Peyer's patch (tissue), 4 donors: ENCODE measurements at regions not wholly inside any gene's neighbourhood (a gene's known extent, or its start where the extent isn't known, plus 50 kb on each side); places are given as distances from the start of the nearest gene placed in this dataset.
"Not testable (repeated sequence)": the region's sequence is repeated elsewhere in the genome, so short reads cannot be mapped to it uniquely, and the experiment has no call there.

Experiments used
- DNase-seq, 3 donors: peaks; one replicate each; pipeline ENCODE4 v3.0.0-alpha.2; 2017 to 2019
- H3K27ac ChIP-seq, 4 donors: fragments of 200-600 bp; sonication (generic); one replicate each; pipeline ENCODE4 v1.5.1; 2016 to 2019
- H3K27me3 ChIP-seq, 2 donors: fragments of 200-600 bp; sonication (generic); one replicate each; pipeline ENCODE4 v1.5.1; 2019
- H3K36me3 ChIP-seq, 3 donors: fragments of 200-600 bp; sonication (generic); one replicate each; pipeline ENCODE4 v1.5.1; 2016 to 2019
- H3K4me1 ChIP-seq, 4 donors: fragments of 200-600 bp; sonication (generic); one replicate each; pipeline ENCODE4 v1.5.1; 2016 to 2019
- H3K4me3 ChIP-seq, 4 donors: fragments of 200-600 bp; sonication (generic); 1 replicate in 3 of 4; 2 replicates in 1 of 4; pipeline ENCODE4 v1.5.1; 2016 to 2019; ENCODE audit warnings: mild to moderate bottlenecking in 1 of 4
- H3K9me3 ChIP-seq, 4 donors: fragments of 200-600 bp; sonication (generic); one replicate each; pipeline ENCODE4 v1.5.1; 2016 to 2019; ENCODE audit warnings: mild to moderate bottlenecking in 1 of 4
- CTCF ChIP-seq, 6 experiments: fragments of 450-650 bp in 4 of 6; fragments of 200-600 bp in 2 of 6; sonication (generic) in 1 of 6; IDR thresholded peaks; one replicate each; pipeline ENCODE4 v1.5.1; 2017 to 2019; ENCODE audit warnings: antibody characterized with exemption in 6 of 6, mild to moderate bottlenecking in 3 of 6, moderate library complexity in 1 of 6
- POLR2A ChIP-seq, 2 donors: fragments of 450-650 bp; IDR thresholded peaks; one replicate each; pipeline ENCODE4 v1.5.1; 2017; ENCODE audit warnings: antibody characterized with exemption in 2 of 2, mild to moderate bottlenecking in 2 of 2, moderate library complexity in 2 of 2

DNA sequence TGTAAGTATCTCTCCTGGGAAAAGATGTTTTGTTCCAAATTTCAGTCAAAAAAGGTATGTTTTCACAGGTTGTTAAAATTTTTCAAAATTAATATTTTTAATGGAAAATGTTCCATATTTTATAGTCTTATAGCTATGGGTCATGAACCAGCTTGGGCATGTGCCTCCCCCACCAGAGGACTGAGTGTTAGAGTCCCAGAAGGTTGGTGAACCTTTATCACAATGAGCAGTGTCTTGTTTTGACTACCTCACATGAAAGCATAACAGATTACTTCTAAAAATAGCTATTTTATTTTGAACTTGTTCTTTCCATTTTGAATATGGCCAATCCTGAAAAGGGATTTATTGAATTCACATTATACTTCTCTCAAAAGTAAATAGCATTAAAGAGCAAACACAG, 112.5 kb upstream of the TSC22D1 start:
- Histone ChIP-seq H3K4me3 (no peak overlapping the region), H3K27ac (no peak overlapping the region), H3K4me1 (no peaks in the 10 kb centered on the region), H3K9me3 (no peaks in the 10 kb centered on the region), H3K27me3 (no peaks in the 10 kb centered on the region), H3K36me3 (no peaks in the 10 kb centered on the region)
- no peak for DNase-seq
- no peak for TF ChIP-seq CTCF (IDR thresholded peaks at IDR 0.05)
- TF ChIP-seq POLR2A (IDR thresholded peaks at IDR 0.05), result no peak

GRCh38 chr13:44686531-44686934, 110.4 kb upstream of the TSC22D1 start:
- TF ChIP-seq CTCF (IDR thresholded peaks at IDR 0.05) (no peak), POLR2A (IDR thresholded peaks at IDR 0.05) (no peak)
- H3K27ac ChIP-seq, result no peak overlapping the region
- no peaks in the 10 kb centered on the region for H3K9me3 ChIP-seq
- no peaks in the 10 kb centered on the region for H3K27me3 ChIP-seq
- DNase-seq, result no peak
- no peaks in the 10 kb centered on the region for H3K36me3 ChIP-seq
- no peaks in the 10 kb centered on the region for H3K4me1 ChIP-seq
- no peak overlapping the region for H3K4me3 ChIP-seq

- Histone ChIP-seq H3K27ac (no peak overlapping the region), H3K36me3 (no peaks in the 10 kb centered on the region), H3K4me3 (no peak overlapping the region), H3K9me3 (no peaks in the 10 kb centered on the region), H3K27me3 (no peaks in the 10 kb centered on the region), H3K4me1 (no peaks in the 10 kb centered on the region)
- no peak for DNase-seq
- TF ChIP-seq POLR2A (IDR thresholded peaks at IDR 0.05), result no peak
- no peak for TF ChIP-seq CTCF (IDR thresholded peaks at IDR 0.05)
These were observed 109.5 kb upstream of the TSC22D1 start for GRCh38 chr13:44685641-44686040.

DNA sequence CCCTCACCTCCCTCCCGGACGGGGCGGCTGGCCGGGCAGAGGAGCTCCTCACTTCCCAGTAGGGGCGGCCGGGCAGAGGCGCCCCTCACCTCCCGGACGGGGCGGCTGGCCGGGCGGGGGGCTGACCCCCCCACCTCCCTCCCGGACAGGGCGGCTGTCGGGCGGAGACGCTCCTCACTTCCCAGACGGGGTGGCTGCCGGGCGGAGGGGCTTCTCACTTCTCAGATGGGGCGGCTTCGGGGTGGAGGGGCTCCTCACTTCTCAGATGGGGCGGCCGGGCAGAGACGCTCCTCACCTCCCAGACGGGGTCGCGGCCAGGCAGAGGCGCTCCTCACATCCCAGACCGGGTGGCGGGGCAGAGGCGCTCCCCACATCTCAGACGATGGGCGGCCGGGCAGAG, 106.3 kb upstream of the TSC22D1 start:
- H3K9me3 ChIP-seq, H3K4me3 ChIP-seq, H3K36me3 ChIP-seq, H3K4me1 ChIP-seq, H3K27me3 ChIP-seq, H3K27ac ChIP-seq, DNase-seq: not testable (repeated sequence)

DNA sequence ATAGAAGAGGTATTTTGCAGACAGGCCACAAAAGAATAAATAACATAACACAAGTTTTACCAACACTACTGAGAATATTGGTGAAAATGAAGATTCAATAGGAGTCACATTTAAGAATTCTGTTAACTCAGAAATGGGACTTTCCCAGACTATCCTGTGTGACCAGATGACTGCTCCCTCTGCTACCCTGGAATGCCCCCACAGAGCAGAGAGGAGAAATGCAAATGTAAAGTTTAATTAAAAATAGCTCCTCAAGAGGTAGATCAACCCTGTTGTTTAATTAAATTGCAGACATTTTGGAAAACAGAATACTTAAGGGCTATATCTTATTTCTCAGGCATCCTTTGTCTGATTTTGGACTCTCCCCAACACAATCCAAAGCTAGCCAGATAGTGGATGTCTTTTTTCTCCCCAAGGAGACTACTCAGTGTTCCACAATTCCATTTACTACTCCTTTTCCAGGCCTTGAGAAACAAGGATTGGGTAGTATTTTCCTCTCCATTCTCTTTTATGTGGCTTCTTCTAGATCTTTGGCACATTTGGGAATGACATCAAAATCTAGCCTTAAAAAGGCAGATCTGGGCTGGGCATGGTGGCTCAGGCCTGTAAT, 104.7 kb upstream of the TSC22D1 start:
- no peak overlapping the region for H3K27ac ChIP-seq
- DNase-seq, result no peak
- H3K4me3 ChIP-seq, result no peak overlapping the region
- no peaks in the 10 kb centered on the region for H3K4me1 ChIP-seq
- TF ChIP-seq POLR2A (IDR thresholded peaks at IDR 0.05) (no peak), CTCF (IDR thresholded peaks at IDR 0.05) (no peak)
- no peaks in the 10 kb centered on the region for H3K36me3 ChIP-seq
- H3K9me3 ChIP-seq, result no peaks in the 10 kb centered on the region
- H3K27me3 ChIP-seq, result no peaks in the 10 kb centered on the region

GRCh38 chr13:44679597-44679996, 103.5 kb upstream of the TSC22D1 start:
- DNase-seq, result no peak
- TF ChIP-seq CTCF (IDR thresholded peaks at IDR 0.05), result no peak
- Histone ChIP-seq H3K9me3 (no peaks in the 10 kb centered on the region), H3K4me3 (no peak overlapping the region), H3K36me3 (no peaks in the 10 kb centered on the region), H3K4me1 (no peaks in the 10 kb centered on the region), H3K27ac (no peak overlapping the region), H3K27me3 (no peaks in the 10 kb centered on the region)
